HG03342 (cell line): ENCODE measurements at regions not wholly inside any gene's neighbourhood (a gene's known extent, or its start where the extent isn't known, plus 50 kb on each side); places are given as distances from the start of the nearest gene placed in this dataset.

Experiments
- ATAC-seq: cut with Tn5 transposase; IDR thresholded peaks from one replicate; pipeline ENCODE4 v1.9.1; 2021; ENCODE audit warnings: mild to moderate bottlenecking, moderate library complexity; ENCODE audit not compliant: unreplicated experiment

GRCh38 chr12:82054566-82054965, 295.4 kb upstream of the PPFIA2 start:
- no peak for ATAC-seq

- ATAC-seq: no peak
Observed at GRCh38 chr12:82047446-82047845, 288.3 kb upstream of the PPFIA2 start.

GRCh38 chr12:82040987-82041743, 282.0 kb upstream of the PPFIA2 start:
- peak; percentile 72 for ATAC-seq

- no peak for ATAC-seq
Observed at GRCh38 chr12:82034769-82035168, 275.6 kb upstream of the PPFIA2 start.

- no peak for ATAC-seq
Observed at GRCh38 chr12:82029936-82030335, 270.8 kb upstream of the PPFIA2 start.

- no peak for ATAC-seq
Observed at GRCh38 chr12:82028772-82029171, 269.6 kb upstream of the PPFIA2 start.

GRCh38 chr12:82027612-82028011, 268.5 kb upstream of the PPFIA2 start:
- ATAC-seq: no peak

GRCh38 chr12:82025462-82025861, 266.3 kb upstream of the PPFIA2 start:
- ATAC-seq: no peak

GRCh38 chr12:82019533-82019932, 260.4 kb upstream of the PPFIA2 start:
- no peak for ATAC-seq

GRCh38 chr12:82015623-82016347, 256.6 kb upstream of the PPFIA2 start:
- ATAC-seq: peak; percentile 81

- no peak for ATAC-seq
Observed at GRCh38 chr12:82012176-82012575, 253.0 kb upstream of the PPFIA2 start.

- no peak for ATAC-seq
Observed at GRCh38 chr12:82009524-82009923, 250.4 kb upstream of the PPFIA2 start.

- no peak for ATAC-seq
Observed at GRCh38 chr12:82008251-82008650, 249.1 kb upstream of the PPFIA2 start.

- ATAC-seq: no peak
Observed at GRCh38 chr12:81998761-81999378, 239.7 kb upstream of the PPFIA2 start.

- no peak for ATAC-seq
Observed at GRCh38 chr12:81992461-81992860, 233.3 kb upstream of the PPFIA2 start.

- no peak for ATAC-seq
Observed at GRCh38 chr12:81991868-81992267, 232.7 kb upstream of the PPFIA2 start.

- no peak for ATAC-seq
Observed at GRCh38 chr12:81988362-81988761, 229.2 kb upstream of the PPFIA2 start.

- ATAC-seq: no peak
Observed at GRCh38 chr12:81987371-81987770, 228.2 kb upstream of the PPFIA2 start.

- ATAC-seq: no peak
Observed at GRCh38 chr12:81976661-81977060, 217.5 kb upstream of the PPFIA2 start.

GRCh38 chr12:81974762-81975161, 215.6 kb upstream of the PPFIA2 start:
- ATAC-seq: no peak

GRCh38 chr12:81968421-81968820, 209.3 kb upstream of the PPFIA2 start:
- ATAC-seq: no peak

- no peak for ATAC-seq
Observed at GRCh38 chr12:81963636-81964035, 204.5 kb upstream of the PPFIA2 start.
